H7 (cell line): ENCODE measurements at regions not wholly inside any gene's neighbourhood (a gene's known extent, or its start where the extent isn't known, plus 50 kb on each side); places are given as distances from the start of the nearest gene placed in this dataset.
"Not testable (repeated sequence)": the region's sequence is repeated elsewhere in the genome, so short reads cannot be mapped to it uniquely, and the experiment has no call there.

ENCODE experiments used
- DNase-seq: peaks from one replicate; pipeline ENCODE4 v3.0.0; 2012
- H3K27me3 ChIP-seq: 2 replicates; pipeline ENCODE4 v1.6.0; 2011; ENCODE audit warnings: mild to moderate bottlenecking, low read length; ENCODE audit not compliant: control insufficient read depth, insufficient read depth
- H3K36me3 ChIP-seq: replicated peaks from 2 replicates; pipeline ENCODE4 v1.5.1; 2011; ENCODE audit warnings: low read length; ENCODE audit not compliant: control insufficient read depth, insufficient read depth
- H3K4me3 ChIP-seq: 2 replicates; pipeline ENCODE4 v1.5.1; 2011; ENCODE audit warnings: low read depth, mild to moderate bottlenecking, control low read depth, low read length, moderate library complexity; ENCODE audit not compliant: insufficient read depth

DNA sequence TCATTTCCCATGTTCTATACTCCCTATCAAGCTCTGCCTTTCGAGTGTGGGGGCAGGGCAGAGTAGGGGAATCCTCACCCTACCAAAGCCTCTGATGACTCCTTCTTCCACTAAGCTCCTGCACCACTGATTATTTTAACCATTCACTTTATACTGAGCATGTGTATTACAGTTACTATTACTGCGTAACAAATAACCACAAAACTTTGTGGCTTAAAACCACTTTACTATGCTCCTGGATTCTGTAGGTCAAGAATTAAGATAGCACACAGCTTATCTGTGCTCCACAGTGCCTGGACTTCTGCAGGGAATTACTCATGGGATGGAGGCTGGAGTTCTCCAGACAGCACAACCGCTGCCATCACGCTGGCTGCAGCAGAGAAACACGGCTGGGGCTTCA lies 117.4 kb upstream of the DNAJC10 start:
- H3K36me3 ChIP-seq, result no peaks in the 10 kb centered on the region
- DNase-seq, result no peak
- H3K4me3 ChIP-seq, result no peak overlapping the region
- no peaks in the 10 kb centered on the region for H3K27me3 ChIP-seq

DNA sequence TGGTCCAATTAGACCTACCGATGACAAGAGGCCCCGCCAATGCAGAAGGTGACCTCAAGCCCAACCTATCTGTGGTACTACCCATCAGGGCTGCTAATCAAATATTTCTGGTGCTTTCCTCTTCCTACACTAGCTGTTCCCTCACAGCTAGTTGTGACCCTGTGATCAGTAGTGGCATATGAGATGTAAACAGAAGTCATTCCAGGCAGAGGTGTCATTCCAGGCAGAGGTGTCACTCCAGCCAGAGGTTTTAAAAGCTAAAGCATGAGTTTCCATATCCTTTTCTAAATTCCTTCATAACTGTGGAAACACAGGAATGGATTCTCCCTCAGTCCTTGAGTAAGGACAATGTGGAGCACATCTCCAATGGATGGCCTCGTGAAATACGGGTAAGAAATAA lies 110.9 kb upstream of the DNAJC10 start:
- Histone ChIP-seq H3K36me3 (no peaks in the 10 kb centered on the region), H3K27me3 (no peaks in the 10 kb centered on the region), H3K4me3 (no peak overlapping the region)
- DNase-seq, result no peak

DNA sequence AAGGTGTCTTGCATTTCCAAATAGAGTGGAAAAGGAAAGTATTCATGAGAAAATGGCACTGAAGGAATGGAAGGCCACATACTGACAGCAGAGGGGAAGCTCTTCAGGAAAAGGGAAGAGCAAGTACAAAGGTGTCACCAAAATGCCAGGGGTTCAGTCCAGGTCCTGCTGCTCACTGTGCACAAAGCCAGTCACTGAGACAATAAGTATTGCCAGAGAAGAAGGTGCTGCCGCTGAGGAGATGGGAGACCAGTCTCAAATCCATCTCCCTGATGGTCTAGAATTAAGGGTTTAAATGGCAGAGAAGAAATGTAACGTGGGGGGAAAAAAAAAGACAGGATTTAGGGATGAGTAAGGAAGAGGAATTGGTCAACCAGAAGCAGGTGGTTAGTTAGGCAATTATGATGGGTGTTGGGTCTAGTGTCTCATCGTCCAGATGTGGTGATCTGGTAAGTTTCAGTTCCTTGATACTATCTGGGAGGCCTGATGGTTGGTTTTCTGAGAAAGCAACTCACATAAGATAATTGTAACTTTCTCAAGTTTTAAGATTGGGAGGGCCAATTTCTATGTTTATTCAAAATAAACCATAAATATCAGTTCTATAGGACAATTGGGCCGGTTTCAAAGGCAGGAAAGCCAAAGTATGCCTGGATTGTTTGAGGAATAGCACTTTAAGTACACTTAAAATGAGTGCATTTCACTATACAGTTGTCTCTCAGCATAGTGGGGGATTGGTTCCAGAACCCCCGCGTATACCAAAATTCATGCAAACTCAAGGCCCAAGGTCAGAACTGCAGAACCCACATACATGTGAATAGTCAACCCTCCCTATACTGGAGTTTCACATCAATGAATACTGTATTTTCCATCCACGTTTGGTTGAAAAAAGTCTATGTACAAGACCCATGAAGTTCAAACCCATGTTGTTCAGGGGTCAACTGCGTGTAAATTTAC lies 109.1 kb upstream of the DNAJC10 start:
- no peaks in the 10 kb centered on the region for H3K36me3 ChIP-seq
- no peaks in the 10 kb centered on the region for H3K27me3 ChIP-seq
- no peak overlapping the region for H3K4me3 ChIP-seq
- DNase-seq, result no peak

DNA sequence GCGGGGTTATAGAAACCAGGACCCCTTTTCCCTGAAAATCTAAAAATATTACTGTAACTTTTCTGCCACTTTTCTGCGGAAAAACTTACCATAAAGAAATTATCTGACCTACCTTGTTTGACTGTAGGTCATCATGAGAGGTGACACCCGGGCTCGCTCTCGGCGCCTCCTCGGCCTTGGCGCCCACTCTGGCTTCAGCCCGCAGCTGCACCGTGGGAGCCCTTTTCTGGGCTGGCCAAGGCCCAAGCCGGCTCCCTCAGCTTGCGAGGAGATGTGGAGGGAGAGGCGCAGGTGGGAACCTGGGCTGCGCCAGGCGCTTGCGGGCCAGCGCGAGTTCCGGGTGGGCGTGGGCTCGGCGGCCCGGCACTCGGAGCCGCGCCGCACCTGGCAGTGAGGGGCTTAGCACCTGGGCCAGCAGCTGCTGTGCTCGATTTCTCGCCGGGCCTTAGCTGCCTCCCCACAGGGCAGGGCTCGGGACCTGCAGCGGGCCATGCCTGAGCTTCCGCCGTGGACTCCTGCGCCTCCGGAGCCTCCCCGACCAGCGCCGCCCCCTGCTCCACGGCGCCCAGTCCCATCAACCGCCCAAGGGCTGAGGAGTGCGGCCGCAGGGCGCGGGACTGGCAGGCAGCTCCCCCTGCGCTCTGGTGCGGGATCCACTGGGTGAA lies 107.7 kb upstream of the DNAJC10 start:
- no peaks in the 10 kb centered on the region for H3K27me3 ChIP-seq

DNA sequence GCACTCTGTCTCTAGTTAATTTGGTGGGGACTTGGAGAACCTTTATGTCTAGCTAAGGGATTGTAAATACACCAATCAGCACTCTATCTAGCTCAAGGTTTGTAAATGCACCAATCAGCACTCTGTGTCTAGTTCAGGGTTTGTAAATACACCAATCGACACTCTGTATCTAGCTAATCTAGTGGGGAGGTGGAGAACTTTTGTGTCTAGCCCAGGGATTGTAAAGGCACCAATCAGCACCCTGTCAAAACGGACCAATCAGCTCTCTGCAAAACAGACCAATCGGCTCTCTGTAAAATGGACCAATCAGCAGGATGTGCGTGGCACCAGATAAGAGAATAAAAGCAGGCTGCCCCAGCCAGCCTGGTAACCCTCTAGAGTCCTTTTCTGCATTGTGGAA lies 107.1 kb upstream of the DNAJC10 start:
- H3K36me3 ChIP-seq, DNase-seq: not testable (repeated sequence)

More for the DNA sequence above, 107.7 kb upstream of the DNAJC10 start:
- DNase-seq, result no peak
- Histone ChIP-seq H3K36me3 (no peaks in the 10 kb centered on the region), H3K4me3 (no peak overlapping the region)

DNA sequence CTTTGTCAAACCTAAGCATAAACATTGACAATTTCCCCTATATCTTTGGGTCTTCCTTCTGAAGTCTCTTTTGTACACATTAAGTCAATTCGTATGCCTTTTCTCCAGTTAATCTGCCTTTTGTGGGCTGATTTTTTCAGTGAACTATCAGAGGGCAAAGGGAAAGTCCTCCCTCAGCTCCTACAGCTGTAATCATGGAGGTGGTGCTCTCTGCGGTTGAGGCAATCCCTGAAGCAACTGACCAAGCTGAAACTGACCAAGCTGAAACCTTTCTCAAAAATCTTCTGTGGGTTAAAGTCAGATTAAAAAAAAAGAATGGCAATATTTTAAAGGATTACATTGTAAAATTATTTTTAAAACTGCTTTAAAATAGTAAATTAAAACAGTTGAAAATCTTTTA lies 105.8 kb upstream of the DNAJC10 start:
- no peak for DNase-seq
- H3K4me3 ChIP-seq, result no peak overlapping the region
- no peaks in the 10 kb centered on the region for H3K36me3 ChIP-seq
- no peaks in the 10 kb centered on the region for H3K27me3 ChIP-seq

More for the DNA sequence above, 107.1 kb upstream of the DNAJC10 start:
- not testable (repeated sequence) for H3K27me3 ChIP-seq, H3K4me3 ChIP-seq

DNA sequence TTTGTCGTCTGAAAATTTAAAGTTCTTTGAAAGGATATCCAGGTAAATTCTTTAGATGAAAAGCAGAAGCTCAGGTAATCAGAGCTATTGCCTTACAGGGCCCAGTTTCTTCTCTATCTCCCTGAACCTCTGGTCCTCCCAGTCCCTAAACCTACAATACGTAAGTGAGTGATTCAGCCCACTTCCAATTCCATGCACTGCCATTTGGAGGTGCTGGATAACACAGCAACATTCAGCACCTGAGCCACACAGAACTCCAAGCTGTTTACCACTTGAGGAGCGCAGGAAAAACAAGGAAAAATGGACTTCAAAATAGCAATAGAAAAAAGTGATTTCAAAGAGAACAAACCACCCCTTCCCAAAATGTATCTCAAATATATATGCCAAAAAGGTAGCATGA lies 105.0 kb upstream of the DNAJC10 start:
- Histone ChIP-seq H3K4me3 (no peak overlapping the region), H3K36me3 (no peaks in the 10 kb centered on the region), H3K27me3 (no peaks in the 10 kb centered on the region)
- peak; percentile 22 for DNase-seq

DNA sequence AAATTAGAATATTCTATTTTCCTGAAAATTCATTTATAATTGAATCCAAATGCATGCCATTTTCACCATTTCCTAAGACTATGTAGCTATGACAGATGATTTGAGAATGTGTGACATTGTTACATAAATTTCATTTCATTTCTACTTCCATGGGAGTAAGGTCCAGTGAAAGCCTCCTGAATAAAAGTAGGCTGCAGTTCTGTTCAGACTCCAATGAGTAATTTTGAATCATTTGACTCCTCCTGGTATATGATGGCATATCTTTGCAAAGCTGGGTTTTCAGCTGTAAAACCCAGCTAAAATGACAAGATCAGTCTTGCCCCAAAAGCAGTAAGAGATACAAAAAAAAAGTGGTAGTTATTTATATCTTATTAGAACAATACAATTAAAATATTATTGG lies 101.0 kb upstream of the DNAJC10 start:
- Histone ChIP-seq H3K4me3 (no peak overlapping the region), H3K27me3 (no peaks in the 10 kb centered on the region), H3K36me3 (no peaks in the 10 kb centered on the region)
- no peak for DNase-seq

DNA sequence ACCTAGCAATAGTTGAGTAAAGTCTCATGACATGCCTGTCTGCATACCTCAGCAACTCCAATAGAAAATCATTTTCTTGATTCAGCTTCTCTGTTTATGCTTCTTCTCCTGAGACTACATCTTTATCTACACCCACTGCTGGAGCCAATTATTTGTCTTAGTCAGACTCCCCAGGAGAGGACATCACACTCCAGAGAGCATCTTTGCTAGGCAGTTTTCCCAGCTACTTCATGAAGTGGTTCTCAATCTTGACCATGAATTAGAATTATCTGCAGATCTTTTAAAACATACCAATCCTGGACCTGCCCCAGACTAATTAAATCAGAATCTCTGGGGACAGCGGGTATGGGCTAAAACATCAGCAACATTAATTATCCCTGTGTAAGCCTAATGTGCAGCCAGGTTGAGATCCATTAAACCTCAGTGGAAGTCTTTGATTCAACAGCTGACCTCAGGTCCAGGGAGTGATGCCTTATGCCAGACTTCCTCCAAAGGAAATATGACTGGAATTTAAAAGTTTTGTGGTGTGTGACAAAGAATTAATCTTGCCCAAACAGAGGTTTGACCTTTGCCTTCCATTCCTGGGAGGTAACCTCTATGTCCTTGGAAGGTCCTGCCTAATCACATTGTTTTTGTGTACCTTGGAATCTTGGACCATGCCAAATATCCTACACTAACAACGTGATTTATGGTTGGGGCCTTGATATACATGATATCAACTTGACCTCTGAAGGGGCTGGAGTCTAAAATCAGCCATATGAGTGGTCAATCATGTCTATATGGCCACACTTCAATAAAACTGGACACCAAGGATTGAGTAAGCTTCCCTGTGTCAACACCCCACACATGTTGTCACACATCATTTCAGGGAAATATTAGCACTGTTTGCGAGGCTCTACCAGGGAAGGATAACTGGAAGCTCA lies 99.3 kb upstream of the DNAJC10 start:
- Histone ChIP-seq H3K36me3 (no peaks in the 10 kb centered on the region), H3K27me3 (no peaks in the 10 kb centered on the region), H3K4me3 (no peak overlapping the region)
- no peak for DNase-seq

DNA sequence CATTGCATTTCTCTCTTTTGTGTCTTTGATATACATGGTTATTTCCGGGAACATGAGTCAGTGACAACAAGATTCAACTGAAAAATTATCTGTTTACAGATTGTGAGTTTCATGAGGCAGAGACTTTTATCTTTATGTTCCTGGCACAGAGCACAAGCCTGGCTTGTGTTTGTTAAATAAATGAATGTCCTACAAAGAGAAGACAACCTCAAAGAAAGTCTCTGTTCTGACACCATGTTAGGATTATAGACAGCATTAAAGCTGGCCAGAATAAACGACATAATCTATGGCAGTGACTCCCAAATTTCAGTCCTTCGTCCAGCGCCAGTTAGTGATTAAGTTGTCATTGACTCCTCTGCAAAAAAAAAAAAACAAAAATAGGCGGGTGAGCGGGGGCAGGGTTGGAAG lies 97.4 kb upstream of the DNAJC10 start:
- H3K4me3 ChIP-seq, result no peak overlapping the region
- H3K36me3 ChIP-seq, result no peaks in the 10 kb centered on the region
- H3K27me3 ChIP-seq, result no peaks in the 10 kb centered on the region
- no peak for DNase-seq

DNA sequence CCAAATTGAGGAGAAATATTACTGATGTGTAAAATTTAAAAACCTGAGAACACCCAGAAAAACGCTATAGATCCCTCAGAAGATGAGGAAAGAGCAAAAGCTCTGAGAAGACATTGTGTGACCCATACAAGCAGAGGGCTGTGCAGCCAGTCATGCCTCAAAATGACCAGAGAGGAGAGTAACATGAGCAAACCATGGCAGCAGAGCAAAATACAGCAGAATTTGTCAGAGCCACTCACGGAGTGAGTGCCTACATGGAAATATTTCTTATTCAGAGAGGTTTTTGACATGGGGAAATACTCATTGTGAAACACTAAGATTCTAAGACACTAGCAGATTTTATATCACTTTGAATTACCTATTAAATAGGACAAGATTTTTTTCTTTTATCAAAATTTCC lies 96.8 kb upstream of the DNAJC10 start:
- H3K36me3 ChIP-seq, result no peaks in the 10 kb centered on the region
- no peaks in the 10 kb centered on the region for H3K27me3 ChIP-seq
- DNase-seq, result no peak
- H3K4me3 ChIP-seq, result no peak overlapping the region

DNA sequence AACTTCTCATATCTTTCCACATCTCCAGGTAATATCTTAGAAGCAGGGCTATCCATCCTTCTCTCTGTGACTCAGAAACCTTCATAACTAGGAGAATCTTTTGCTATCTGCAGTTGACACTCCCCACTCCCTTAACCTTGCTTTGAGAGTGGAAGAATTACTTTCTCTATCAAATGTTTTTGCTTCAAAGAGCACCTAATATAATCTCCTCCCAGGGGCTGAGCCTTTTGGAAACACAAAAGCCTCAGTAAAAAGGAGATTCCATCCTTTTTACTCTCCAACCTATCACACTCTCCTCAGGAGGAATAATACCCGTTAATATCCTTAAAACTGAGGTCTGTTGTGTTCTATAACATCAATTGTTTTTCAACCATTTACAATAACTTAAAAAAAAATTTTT lies 94.9 kb upstream of the DNAJC10 start:
- no peak overlapping the region for H3K4me3 ChIP-seq
- H3K27me3 ChIP-seq, result no peaks in the 10 kb centered on the region
- DNase-seq, result no peak
- H3K36me3 ChIP-seq, result no peaks in the 10 kb centered on the region

DNA sequence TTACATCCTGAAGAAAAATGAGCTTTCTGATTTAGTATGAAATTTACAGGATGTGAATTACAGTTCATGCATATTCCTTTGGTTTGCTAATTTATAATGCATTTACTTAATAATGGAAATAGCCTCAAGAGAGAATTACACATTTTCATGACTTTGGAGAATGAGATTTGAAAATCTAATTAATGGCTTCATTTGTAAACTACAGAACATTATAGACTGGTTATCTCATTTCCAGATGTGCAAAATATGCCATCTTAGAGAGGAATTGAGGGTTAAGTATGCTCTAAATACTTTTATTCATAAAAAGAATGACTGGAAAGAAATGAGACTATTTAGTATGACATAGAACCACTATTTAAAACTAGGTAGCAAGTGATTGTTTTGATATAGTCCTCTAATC lies 94.2 kb upstream of the DNAJC10 start:
- Histone ChIP-seq H3K4me3 (no peak overlapping the region), H3K36me3 (no peaks in the 10 kb centered on the region), H3K27me3 (no peaks in the 10 kb centered on the region)
- DNase-seq, result no peak

DNA sequence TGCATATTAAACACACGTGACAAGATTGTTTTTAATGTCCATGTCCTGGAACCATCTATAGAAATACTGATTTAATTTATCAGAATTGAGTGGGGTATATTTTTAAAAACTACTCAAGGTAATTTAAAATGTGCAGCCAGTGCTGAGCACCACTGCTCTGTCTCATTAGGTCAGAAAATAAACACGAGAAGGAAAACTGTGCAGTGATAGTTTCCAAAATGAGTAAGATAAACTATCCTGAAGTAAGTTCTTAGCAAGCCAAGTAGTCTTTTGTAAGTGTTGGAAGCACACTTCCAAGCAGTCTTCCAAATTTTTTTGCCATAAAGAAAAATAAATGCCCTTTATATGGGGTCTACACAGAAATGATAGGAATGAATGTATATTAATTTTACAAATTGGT lies 93.8 kb upstream of the DNAJC10 start:
- no peaks in the 10 kb centered on the region for H3K27me3 ChIP-seq
- no peaks in the 10 kb centered on the region for H3K36me3 ChIP-seq
- H3K4me3 ChIP-seq, result no peak overlapping the region
- DNase-seq, result no peak
